ENCODE measurements at regions not wholly inside any gene's neighbourhood (a gene's known extent, or its start where the extent isn't known, plus 50 kb on each side); places are given as distances from the start of the nearest gene placed in this dataset.

GRCh38 chr16:50436271-50436670 lies 67.5 kb upstream of the BRD7 start:
- no peak for TF ChIP-seq CTCF (IDR thresholded peaks at IDR 0.05)
- no peak for TF ChIP-seq POLR2A (IDR thresholded peaks at IDR 0.05)
- no peak for TF ChIP-seq POLR2AphosphoS5 (IDR thresholded peaks at IDR 0.05; ENCODE audit: insufficient read depth in 1 of 2, low read depth in 1 of 2)

Measured in vagina (tissue), 2 donors.